Raji (cell line): ENCODE measurements at regions not wholly inside any gene's neighbourhood (a gene's known extent, or its start where the extent isn't known, plus 50 kb on each side); places are given as distances from the start of the nearest gene placed in this dataset.

Source experiments
- POLR2A ChIP-seq: IDR thresholded peaks from 2 replicates; pipeline ENCODE4 v1.6.1; 2011; ENCODE audit warnings: low read depth, low read length, control low read depth; ENCODE audit not compliant: insufficient read depth

DNA sequence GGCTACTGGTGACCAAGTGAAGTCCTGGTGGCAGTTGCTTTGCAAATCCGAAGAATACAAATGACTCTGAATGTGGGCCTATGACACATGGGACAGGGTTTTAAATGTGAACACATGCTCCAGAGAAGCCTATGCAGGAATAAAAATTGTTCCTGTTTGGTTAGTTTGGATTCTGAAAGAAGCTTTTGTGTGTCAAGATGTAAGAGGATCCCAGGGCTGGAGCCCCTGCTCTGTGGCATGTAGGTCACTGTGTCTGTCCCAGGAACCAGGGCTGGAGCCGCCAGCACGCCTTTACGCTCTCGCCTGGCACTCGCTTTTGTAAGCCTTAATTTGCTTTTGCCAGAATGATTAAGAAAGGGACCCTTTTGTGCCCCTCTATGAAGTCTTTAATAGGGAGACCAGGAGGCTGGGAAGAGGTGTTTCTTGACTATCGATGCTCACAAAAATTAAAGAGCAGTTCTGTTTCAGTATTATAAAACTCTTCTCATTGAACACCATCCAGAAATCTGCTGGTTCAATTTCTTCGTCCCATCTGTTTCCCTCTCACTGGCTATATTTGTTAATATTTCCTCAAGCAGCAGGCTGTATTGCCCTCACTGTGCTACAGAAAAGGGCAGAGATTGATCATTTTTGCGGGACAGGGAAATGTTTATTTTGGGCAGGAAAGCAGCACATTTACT, 532.7 kb upstream of the POU3F3 start:
- TF ChIP-seq POLR2A, result no peak

DNA sequence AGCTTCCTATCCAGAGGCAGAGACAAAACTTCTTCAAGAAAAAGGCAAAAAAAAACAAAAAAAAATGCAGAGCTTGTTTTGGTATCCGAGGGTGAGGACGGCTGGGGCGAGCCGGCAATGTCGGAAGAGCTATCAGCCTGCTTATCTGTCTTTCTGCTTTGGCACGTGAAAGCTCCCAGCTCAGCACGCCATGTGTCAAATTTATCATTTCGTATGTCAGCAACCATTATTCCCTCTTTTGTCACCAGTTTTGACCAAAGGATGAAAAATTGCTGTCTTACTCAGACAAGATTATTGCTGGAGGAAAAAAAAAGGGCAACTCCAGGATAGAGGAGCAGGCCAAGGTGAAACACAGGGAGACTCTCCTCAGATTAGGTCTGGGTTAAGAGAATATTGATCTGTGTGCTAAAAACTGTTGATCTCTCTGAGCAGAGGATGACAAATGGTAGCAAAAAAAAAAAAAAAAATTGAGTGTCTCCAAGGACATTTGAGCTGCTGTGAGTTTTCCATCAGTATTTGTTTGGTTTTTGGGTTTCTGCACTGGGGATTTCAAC, 532.0 kb upstream of the POU3F3 start:
- no peak for TF ChIP-seq POLR2A

DNA sequence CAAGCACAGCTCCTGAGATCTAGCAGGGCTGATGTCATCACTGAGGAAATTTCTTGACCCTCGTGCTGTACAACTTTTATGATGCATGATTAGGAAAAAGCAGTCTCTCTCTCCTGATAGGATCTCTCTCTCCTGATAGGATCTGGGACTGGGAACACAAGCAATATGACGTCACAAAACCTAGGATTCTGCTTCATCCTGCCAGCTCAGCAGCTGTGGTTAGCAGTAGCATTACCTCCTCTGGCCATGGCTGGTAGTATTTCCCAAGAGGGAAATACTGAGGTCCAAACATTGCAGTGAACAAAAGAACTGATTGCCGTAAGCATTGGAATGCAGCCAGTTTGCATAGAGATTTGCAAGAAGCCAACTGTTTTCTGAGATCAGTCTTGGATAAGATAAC, 521.2 kb upstream of the POU3F3 start:
- no peak for TF ChIP-seq POLR2A

DNA sequence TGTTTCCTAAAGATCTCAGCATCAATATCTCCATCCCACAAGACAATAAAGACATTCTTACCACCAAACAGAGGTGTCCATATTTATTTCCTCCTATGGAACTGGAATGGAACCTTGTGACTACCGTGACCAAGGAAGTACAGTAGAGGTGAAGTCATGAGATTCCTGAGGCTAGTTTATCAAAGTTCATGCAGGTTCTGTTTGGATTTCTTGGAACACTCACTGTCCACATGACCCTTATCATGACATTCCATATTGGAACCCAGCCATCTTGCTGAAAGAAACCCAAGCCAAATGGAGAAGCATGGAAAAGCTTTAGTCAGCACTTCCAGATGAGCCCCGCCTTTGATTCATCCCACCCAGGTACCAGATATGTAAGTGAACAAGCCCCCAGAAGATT, 516.0 kb upstream of the POU3F3 start:
- TF ChIP-seq POLR2A, result no peak

DNA sequence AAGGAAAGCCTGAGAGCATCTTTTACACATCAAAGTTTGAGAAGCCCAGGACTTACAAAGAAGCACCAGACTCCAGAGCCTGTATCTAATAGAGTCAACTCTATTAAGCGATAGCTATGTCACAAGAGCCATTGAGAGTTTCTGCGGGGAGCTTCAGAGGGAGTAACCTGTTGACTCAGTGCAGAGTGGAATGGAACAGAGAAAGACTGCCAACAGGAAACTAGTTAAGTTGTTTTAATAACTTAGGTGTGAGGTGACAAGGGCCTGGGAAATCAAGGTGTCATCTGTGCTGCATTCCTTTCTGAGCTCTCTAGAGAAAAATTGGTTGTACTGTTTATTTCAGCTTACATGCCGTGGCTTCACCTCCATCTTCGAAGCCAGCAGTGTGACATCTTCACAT, 513.8 kb upstream of the POU3F3 start:
- TF ChIP-seq POLR2A, result no peak

DNA sequence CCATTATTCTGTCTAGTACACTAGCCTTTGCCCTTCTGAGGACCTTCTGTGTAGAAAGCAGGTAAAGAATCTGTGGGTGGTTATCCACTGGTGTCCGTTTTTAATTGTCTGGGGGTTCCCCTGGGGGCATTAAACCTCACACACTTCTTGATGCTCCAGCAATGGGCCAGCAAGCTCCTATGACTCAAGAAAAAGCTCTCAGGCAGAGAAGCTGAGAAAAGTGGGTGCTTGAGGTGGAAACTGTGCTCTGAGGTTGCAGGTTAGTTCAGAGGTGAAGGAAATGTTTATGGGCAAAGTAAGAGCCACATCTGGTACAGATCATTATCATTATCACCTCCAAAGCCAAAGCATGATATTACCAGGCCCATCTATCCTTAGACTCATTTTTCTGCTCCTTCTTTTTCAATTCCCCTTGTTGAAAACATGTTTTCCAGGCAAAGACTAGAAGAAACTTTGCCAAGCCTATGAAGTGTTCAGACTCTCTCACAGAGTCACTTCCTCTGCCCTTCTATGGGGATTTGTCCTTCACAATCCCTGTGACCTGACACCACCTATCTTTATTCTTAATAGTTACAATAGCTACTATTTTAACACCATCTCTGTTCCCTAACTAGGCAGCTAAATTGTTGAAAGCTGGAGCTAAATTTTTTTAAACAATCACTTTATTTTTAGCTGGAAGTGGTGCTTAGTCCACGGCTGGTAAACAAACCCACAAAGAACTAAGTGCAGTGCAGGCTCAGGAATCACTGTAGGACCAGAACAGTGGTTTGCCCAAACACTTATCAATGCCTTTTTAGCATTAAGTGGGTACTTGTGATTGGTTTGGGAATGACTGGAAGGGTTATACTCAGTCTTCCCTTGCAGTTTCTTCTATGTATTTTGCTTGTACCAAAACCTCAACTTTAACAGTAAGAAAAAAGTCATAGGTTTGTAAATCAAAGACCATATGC, 512.8 kb upstream of the POU3F3 start:
- no peak for TF ChIP-seq POLR2A

DNA sequence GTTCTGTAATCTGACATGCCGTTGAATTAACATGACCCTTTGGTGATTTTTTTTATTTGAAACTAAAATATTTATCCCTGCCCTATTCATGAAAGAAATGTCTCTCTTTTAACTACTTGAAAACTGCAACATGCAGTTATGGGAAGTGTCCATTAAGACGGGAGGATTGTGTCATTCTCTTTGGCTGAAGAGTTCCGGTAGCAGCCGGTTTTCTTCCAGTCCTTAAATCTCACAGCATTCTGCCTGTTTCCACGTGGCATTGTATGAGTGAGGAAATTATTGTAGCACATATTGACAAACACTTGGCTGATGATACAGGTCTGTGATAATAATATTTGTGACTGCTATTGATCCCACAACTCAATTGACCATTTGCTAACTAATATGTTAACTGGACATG, 509.6 kb upstream of the POU3F3 start:
- TF ChIP-seq POLR2A, result no peak

DNA sequence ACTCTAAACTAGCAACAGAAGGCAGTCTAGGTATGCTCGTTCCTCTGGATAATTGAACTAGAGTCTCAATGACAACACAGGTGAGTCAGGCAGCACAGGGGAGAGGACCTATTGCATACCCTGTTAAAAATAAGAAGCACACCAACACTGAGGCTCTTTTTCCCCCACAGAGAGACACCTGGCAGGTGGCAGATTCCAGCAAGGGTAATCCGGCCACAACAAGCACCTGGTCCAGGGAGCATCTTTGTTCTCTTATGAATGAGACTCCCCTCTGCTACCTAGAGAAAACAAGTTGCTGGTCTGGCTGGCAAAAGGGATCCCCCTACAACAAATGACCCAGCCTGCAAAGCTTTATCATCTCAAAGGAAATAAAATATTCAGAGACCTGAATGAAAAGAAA, 508.9 kb upstream of the POU3F3 start:
- no peak for TF ChIP-seq POLR2A

DNA sequence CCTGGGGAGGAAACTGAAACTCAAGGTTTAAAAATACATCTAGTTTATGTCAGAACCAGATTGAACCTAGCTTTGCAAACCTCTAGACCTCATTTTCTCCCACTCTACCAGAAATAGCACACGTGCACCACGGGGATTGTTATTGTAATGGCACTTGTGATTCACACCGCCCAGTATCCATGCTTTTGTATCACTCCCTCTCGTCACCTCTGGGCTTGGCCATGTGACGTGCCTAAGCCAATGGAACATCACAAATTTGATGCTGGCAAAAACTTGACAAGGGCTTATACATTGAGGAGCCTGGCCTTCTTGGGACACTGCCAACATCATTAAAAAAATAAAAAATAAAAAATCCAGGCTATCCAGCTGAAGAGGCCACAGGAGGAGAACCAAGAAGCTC, 495.8 kb upstream of the POU3F3 start:
- no peak for TF ChIP-seq POLR2A

DNA sequence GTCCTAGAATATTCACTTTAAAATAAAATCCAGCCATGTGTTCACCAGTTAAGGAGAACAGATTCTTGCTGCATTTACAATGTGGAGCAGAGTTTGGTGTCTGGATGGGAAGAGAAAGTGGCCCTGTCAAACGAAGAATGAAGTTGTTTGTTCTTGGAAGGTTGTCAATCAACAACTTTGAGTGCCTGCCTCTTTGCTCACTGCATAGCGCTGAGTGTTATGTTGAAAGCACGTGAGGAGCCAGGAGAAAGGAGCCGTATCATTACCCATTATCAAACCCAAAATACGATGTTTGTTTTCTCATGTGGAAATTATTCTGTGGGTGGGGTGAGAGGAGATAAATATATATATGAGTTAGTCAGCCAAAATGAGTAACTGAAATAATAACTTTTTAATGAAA, 492.5 kb upstream of the POU3F3 start:
- TF ChIP-seq POLR2A, result no peak

DNA sequence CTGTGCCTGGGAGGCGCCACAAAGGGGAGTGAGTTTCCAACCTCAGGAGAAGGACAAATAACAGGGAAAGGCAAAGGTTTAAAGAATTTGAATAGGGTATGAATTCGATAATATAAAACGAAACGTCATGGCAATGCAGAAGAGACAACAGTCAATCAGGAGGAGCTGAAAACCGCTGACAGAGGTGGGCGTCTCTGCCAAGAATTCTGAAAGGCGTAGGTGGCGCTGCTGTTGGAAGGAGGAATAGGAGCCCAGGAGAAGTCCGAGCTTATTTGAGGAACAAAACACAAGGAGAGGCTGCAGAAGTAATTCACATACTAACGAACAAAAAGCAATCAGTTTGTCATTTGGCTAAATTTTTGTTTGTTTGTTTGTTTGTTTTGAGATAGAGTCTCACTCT, 485.8 kb upstream of the POU3F3 start:
- TF ChIP-seq POLR2A, result no peak

DNA sequence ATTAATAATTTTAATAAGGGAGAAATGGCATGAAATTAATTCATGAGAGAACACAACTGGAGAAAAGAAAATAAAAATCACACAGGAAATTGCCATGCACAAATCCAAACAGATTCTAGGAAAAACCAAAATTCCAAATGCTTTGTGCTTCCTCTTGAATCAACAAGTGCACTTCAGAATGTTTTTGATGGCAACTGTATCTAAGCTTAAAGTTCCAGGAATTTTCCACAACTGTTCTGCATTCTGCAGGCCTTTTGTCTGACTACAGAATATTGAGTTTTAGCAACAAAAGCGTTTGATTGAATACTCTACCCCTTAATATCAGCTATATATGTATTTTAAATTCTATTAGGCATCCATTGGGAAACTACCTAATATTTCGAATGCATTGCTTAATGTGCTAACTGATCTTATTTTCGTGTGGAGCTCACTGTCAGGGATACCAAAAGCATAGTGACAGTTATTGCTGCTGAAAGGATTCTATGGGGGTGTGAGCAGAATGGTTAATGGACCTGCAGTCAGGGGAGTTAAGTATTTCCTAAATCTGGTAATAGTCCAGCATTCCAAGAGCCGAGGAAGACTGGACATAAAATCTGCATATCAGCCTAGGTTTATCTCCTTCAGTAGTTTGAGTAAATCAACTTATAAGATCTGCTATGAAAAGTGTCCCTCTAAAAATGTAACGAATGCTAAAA, 482.7 kb upstream of the POU3F3 start:
- TF ChIP-seq POLR2A, result no peak

DNA sequence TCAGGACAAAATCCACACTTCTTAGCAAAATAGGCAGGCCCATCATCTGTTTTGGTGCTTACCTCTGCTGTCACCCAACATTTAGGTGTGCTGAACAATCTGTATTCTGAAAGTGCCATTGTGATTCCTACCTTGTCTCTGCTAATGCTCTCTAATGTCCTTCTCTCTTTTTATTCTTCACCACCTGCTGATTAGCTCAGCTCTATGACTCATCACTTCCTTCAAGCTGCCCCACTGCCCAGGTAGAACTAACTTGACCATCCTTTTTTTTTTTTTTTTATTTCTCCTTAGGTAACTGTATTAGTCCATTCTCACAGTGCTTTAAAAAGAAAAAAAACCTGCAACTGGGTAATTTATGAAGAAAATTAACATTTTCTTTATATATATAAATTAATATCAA, 478.7 kb upstream of the POU3F3 start:
- no peak for TF ChIP-seq POLR2A

DNA sequence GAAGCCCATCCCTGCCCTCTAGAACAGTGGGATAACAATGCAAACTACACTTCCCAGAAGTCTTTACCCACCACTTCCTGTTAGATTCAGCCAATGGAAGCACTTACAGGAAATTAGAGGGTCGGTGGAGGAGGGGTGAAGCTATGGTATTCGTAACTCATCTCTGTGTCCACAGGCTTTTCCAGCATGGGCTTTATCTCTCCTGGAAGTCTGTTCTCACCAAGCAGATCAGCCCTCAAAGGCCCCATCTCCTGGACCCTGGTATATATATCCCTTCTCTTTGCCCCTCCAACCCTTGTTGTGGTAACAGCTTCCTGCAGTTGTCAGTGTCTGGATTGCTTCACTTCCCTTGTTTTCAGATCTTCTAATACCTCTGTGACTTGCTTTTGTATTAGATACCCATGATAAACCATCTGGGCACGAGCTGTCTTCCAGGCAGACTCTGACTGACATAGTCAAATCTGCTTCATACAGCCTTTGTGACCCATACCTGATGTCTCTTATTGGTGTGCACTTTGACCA, 475.0 kb upstream of the POU3F3 start:
- peak; percentile 50; the same call in 1 of the 2 replicates for TF ChIP-seq POLR2A

DNA sequence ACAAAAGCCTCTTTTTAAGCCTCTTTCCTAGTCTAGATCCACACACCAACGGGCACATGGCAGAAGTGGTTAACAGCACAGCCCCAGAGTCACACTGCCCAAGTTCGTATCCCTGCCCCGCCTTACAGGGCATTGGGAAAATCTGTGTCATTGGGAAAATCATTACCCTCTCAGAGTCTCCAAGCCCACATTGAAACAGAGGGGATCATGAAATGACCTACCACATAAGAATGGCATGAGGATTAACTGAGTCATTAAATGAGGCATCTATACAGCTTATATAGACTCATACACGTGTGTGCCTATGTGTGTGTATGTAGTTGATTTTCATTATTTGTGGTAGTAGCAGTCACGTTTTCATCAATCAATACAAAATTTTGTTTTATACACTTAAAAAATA, 469.0 kb upstream of the POU3F3 start:
- TF ChIP-seq POLR2A, result no peak

DNA sequence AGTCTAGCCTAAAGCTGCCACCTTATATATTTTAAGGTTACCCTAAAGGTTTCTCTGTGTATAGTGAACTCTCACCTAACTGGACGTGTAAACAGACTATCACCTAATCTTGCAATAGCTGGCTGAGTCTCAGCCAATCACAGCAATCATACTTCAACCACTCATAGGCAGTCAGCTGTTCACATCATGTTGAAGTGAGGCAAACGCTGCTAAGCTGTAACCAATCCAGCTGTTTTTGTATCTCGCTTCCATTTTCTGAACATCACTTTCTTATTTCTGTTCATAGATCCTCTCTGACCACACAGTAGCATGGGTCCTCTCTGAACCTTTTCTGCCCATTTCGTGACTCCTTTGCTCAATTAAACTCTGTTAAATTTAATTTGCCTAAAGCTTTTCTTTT, 468.2 kb upstream of the POU3F3 start:
- no peak for TF ChIP-seq POLR2A

DNA sequence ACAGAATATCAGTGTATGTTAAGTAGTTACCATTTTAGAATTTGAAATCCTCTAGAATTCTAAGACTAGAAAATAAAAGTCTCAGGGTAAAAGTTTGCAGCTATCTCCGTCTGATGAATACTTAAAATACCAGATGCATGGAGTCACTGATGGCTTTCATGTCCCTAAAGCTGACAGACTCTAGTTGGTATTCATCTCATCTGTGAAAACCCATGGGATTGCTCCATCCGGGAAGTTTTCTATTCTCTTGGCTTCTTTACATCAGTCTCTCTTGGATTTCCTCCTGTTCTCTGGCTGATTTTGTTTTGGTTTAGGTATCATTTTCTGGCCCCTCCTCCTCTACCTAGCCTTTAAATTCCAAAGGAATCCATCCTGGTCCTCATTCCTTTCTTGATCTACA, 465.6 kb upstream of the POU3F3 start:
- no peak for TF ChIP-seq POLR2A
